GM21367 (cell line): ENCODE measurements at regions not wholly inside any gene's neighbourhood (a gene's known extent, or its start where the extent isn't known, plus 50 kb on each side); places are given as distances from the start of the nearest gene placed in this dataset.
"Not testable (repeated sequence)": the region's sequence is repeated elsewhere in the genome, so short reads cannot be mapped to it uniquely, and the experiment has no call there.

Source experiments
- ATAC-seq: cut with Tn5 transposase; IDR thresholded peaks from one replicate; pipeline ENCODE4 v1.9.1; 2021; ENCODE audit not compliant: unreplicated experiment

DNA sequence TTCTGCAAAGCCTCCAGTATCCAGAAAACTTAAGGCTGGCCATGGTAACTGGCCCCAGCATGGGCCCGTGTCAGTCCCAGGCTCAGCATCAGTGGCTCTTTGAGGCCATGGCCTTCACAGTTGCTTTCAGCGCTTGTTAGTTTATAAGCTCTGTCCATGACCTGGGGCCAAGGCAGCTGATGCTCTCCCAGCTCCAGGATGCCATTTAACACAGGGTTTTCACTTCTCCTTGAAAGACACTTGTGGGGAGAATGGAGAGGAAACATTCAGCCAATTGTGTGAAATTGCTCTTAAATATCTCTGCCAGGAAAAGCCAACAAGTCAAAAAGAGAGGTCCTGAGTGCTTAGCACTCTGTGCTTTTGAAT, 321.3 kb downstream of the FOXO1 start:
- no peak for ATAC-seq

DNA sequence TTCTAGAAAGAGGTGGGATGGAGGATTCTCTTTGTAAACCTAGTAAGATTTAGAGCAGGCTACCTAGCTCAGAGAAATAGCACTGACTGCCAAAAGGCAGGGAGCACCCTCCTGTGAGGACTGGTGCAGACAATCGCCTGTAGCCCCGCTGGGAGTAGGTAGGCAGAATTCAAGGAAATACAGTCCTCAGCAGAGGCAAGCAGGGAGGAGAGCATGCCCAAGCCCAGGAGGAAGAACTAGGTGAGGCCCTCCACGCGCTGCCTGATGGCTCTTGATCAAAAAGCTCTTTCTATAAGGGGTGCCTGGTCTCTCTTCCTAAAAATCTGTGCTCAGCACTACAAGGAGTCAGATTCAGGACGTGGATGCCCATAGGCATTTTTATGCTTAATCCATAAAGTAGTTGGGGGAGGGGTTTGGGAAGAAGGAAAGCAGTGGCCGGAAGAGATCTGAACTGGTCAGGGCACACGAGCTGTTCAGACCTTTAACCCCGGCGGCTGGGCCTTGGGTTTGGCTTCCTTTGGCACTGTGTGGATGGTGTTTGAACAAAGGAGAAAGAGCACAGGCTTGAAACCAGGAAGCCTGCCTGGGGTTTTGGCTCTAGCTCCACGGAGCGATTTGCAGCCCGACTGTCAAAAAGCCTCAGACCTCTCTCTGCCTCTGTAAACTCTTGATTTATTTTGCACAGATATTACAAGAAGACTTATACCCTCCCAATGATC, 320.6 kb downstream of the FOXO1 start:
- no peak for ATAC-seq

DNA sequence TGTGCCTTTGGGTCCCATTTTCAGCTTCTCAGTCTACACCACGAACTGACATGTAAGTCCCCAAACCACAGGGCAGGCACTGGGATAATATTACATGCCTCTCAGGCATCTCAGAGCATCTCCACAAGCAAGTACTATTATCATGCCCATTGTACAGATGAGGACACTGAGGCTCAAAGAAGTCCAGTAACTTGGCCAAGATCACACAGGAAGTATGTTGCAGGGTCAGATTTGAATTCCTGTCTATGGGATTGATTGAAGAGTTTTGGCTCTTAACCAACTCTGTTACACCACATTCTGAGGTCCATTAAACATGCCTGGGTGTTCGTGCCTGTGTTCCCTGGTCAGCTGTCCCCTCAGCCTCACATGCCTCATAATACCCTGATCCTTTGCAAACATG, 319.8 kb downstream of the FOXO1 start:
- ATAC-seq, result no peak

DNA sequence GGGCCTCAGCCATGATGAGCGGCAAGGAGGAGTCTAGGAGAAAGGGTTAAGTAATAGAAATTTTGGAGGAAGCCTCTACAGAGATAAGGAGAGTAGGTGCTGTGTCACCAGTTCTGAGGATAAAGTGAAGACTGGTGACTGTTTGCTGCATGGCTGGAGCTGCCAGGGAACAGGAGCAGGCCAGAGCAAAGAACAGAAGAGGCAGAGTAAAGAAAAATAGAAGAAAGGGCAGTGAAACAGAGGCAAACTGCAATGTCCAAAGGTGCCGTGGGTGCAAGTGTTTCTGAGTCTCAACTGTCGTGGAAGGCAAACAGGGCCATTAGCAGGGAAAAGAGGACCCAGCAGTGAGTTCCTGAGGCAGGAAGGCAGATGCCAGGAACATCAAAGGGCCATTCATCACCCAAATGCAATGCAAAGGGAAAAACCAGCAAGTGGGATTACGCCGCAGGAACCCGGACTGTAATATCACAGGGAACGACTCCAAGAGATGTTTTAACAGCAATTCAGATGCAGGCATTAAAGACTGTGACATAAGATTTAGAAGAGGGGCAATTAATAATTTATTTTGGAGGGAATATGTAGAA, 318.3 kb downstream of the FOXO1 start:
- ATAC-seq, result no peak

DNA sequence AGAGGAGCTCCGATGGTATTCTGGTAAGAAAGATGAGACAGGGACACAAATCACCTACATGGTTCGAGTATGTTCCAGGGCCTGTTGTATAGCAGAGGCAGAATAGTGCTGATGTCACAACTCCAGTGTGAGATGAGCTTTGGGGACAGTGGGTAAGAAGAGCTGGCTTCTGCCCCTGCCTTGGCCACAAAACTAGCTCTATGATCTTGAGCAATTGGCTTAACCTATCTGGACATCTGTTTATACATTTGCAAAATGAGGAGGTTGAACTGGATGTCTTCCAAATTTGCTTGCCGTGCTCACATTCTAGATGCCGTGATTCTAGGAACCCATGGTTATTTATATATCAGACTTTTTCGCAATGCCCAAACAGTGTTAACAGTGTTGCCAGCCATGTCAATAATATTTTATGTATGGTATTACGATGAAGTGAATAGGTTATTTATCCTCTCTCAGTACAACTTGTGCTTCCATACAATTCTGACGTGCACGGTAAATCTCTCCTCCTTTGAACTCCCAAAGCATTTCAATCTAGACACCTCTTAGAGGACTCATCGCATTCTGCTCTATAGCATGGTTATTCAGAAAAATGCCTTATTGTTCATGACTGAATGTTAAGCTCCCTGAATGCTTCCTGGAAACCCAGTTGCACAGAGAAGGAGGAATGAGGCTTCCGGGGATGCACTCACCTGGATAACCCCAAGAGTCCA, 316.0 kb downstream of the FOXO1 start:
- no peak for ATAC-seq

DNA sequence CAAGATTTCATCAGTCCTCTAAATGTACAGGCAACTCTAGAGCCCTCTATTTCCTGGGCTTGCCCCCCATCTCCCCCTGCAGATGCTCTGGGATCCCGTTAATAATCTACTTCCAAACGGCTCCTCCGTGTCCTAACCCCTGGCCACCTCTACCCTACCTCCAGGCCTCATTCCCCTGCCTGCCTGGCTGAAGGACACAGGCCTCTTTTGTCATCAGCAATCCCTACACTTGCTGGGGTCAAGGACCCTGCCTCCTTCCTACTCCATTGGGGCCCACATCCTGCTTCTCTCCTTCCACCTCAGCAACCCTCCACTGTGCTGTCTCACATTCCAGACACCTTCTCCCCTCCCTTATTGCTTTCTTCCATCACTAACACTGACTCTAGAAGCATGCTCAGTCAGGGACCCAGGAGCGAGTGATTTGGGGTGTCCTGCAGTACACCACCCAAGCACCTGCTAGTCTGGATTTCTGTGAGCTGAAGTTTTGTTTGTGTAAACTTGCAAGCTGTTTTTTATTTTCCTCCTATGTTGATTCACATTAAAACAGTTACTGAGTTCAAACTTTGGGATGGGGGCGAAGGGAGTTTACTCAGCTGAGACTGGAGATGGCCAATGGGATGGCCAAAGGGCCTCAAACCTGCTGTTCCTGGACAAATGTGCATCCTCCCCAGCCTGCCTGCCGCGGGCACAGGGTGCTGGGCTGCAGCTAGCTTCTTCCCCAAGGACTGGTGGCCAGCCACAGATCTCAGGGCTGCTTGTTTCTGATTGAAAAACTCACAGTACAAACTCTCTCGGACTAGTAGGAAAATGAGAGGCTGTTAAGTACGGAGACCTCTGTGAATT, 314.7 kb downstream of the FOXO1 start:
- no peak for ATAC-seq

DNA sequence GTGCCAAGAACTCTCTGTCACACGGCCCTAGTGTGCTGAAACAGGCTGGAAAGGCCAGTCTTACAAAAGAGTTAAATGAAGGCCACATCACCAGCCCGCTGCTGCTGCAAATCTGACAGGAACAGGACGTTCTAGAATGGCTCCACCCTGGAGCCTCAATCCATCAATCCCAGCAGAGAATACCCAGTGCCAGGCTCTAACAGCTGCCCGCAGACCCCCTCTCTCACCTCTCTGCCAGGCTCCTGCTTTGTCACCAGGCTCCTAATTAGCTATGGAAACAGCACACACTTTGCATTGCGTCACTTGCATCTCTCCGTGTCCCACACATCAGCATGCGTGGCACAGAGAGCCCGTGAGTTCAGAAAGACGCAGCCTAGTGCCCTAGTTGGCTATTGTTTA, 314.1 kb downstream of the FOXO1 start:
- no peak for ATAC-seq

DNA sequence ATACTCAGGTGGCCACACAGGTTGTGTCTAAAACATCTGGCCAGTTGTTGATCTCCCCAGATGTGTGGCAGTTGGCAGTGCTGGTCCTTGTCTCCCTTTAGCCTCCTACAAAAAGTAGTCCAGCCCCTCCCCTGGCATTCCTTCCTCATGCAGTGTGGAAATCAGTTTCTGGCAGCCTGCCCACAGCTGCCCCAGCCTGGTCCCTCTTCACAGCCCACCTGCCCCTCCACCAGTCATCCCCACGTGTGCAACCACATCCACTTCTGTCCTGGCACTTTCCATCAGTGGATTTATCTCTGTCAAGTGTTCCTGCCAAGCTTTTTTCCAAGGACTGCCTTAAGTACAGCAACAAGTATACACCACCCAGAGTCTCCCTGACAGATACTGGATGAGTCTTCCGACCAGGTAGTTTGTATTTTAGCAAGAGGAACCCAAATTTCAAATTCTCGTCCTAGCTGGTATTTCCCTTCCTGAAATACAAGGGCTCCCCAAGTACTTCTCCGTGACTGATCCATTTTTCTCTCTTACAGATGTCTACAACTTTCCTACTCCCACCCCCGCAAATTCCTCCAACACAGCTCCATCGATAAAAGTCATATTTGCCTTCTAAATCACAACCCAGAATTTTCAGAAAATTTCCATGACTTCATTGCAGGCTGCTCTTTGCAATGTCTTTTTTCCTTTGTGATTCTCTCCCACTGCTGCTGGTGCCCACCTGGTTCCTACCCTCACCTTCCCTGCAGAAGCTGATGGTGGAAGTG, 313.5 kb downstream of the FOXO1 start:
- no peak for ATAC-seq

DNA sequence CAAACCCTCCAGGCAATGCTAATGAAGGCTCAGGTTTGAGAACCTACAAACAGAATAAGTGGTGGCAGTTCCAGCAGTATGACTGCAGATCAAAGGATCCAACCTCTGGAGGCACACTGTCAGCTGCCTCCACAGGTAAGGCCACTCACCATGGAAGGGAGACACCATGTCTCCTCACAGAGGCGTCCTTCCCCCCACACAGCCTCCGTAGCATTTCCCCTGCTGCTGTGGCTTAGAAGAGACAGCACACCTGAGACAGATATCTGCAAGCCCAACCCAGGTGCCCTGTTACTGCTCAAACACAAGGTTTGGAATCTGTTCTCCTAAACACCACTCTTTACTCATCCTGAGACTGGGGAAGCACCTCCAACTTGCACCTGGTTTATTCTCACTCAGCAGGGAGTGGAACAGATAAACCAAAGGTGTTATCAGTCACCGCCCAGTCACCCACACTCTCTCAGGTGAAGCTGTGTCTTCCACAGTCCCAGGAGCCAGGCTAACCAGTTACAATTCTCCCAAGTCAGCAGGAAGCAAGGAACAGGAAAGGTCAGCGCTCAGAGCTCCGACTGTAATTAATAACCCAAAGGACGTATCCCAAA, 311.2 kb downstream of the FOXO1 start:
- ATAC-seq, result no peak

DNA sequence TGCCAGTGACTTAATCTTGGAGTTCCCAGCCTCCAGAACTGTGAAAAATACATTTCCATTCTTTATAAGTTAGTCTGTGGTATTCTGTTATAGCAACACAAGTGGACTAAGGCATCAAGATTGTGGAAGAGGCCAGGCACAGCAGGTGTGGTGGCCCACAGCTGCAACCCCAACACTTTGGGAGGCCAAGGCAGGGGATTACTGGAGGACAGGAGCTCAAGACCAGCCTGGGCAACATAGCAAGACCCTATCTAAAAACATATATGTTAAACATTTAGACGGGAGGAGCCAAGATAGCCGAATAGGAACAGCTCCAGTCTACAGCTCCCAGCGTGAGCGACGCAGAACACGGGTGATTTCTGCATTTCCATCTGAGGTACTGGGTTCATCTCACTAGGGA, 310.4 kb downstream of the FOXO1 start:
- no peak for ATAC-seq

DNA sequence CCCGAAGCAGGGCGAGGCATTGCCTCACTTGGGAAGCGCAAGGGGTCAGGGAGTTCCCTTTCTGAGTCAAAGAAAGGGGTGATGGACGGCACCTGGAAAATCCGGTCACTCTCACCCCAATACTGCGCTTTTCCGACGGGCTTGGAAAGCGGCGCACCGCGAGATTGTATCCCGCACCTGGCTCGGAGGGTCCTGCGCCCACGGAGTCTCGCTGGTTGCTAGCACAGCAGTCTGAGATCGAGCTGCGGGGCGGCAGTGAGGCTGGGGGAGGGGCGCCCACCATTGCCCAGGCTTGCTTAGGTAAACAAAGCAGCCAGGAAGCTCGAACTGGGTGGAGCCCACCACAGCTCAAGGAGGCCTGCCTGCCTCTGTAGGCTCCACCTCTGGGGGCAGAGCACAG, 310.0 kb downstream of the FOXO1 start:
- not testable (repeated sequence) for ATAC-seq

DNA sequence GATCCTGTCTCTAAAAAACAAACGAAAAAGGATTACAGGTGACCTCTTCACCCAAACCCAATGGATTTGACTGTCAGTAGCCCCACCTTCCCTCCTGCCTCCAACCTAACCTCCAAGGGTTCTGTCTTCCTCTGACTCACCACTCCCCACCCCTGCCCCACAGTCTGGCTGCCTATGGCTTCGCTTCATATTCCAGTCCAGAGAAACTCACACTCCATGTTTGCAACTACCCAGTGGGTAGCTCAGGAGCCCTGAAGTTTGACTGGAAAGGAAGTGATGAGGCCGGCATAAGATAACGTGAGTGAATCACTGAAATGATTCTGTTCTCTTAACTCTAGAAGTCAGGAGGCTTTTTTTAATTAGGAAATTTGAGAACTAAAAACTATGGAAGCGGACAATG, 303.9 kb downstream of the FOXO1 start:
- ATAC-seq, result no peak

DNA sequence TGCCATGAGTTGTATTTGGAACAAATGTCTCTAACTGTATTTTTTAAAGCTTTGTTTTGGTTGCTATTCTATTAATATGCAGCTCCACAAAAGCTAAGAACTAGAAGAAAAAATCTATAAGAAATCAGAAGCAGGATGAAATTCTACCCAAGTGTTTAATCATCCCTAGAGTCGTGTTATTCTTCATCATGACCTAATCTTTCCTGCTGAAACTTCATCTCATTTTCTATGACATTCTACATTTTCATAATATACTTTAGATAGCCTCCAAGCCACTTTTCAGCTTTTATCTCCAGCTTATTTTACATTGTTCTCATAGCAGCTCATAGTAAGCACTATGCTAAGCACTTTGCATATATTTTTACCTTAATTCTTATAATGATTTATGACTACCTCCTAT, 302.8 kb downstream of the FOXO1 start:
- ATAC-seq, result no peak

DNA sequence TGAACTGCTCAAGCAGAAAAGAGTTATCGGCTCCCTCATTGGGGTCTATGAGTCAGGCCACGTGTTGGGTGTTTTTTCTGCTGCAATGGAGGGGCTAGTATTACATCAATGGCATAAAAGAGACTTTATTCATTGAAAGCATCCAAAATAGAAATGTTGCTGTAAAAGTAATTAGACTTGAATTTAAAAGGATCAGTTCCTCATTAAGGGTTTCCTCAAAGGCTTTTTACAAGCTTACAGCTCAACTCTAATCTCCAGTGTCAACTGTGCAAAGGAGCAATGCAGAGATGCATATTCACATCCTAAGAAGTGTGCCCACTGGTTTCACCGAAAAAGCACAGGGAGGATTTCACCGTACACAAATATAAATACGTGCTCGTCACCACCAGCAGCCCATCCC, 300.3 kb downstream of the FOXO1 start:
- no peak for ATAC-seq

DNA sequence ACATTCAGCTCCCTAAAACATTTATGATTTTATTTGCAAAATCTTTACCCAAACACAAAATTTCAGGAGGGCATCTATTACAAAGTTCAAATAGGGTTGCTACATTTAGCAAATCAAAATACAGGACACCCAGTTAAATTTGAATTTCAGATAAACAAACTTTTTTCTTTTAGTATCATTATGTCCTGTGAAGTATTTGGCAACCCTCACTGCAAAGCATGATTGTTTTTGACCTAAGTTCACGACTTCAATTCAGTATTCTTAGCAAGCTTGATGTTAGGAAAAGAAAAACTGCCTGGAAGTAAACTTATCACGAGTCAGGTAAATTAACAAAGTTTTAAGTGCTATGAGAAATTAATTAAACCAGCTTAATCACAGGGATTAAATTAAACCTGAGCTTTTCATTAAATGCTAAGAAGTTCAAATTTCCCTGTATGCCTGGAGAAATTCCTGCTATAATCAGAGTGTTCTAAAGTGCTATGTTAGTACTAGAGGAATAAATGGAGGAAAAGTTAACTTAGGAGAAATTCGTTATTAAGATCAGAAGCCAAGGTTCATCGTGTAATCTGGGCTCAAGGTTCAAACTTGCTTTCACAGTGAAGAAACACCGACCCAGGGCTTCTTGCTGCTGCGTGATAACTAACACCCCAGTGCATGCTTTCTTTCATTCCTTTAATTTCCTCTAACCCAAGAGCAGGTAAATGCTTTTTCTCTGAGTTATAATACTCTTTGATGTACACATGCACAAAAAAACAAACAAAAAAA, 298.1 kb downstream of the FOXO1 start:
- ATAC-seq, result no peak

DNA sequence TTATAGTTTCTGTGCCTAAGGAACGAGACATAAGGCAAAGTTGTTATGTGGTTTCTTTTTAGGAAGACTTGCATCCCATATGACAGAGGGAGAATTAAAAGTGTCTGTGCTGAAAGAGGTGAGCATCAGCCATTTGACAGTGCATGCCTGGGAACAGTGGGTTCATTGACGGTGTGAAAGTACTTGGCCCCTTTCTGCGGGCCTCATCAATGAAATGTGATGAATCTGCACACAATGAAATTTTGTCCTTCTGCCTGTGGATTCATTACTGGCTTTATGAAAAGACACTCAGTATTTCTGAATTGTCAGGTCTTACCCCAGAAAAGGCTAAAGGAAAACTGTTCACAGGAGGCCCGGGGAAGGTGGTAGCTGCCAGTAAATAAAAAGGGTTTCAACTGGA, 295.8 kb downstream of the FOXO1 start:
- ATAC-seq, result no peak

DNA sequence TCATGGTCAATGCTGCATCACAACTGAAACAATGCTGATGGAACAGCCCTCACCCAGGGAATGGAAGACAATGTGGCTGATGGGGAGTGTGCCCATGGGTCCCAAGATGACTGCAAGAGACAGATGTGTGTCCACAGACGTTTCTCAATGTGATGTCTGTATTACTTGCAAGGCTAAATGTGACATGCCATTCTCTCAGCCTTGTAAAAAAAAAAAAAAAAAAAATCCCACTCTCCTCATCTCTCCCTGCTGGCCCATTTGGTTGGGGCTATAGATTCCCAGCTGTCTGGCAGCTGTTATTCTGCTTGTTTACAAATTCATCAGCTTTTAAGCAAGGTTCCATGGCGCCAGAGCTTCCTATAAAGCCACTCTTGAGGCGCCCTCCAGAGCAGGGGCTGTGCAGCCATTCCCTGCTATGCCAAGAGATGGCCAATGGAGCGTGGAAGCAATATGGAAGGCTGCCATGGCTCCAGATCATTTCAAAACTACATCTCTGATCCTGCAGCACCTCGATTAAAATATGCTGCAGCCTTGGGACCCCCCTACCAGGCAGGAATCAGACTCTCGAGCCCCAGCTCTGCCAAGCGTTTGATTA, 294.8 kb downstream of the FOXO1 start:
- ATAC-seq, result no peak

DNA sequence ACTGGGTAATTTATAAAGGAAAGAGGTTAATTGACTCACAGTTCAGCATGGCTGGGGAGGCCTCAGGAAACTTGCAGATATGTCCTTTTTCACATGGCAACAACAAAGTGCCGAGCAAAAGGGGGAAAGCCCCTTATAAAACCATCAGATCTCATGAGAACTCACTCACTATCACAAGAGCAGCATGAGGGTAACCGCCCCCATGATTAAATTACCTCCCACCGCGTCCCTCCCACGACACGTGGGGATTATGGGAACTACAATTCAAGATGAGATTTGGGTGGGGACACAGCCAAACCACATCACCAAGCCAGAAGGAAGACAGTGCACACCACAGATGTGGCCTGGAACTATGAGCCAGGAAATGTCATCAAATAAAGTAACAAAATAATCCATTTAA, 292.8 kb downstream of the FOXO1 start:
- ATAC-seq, result not testable (repeated sequence)

DNA sequence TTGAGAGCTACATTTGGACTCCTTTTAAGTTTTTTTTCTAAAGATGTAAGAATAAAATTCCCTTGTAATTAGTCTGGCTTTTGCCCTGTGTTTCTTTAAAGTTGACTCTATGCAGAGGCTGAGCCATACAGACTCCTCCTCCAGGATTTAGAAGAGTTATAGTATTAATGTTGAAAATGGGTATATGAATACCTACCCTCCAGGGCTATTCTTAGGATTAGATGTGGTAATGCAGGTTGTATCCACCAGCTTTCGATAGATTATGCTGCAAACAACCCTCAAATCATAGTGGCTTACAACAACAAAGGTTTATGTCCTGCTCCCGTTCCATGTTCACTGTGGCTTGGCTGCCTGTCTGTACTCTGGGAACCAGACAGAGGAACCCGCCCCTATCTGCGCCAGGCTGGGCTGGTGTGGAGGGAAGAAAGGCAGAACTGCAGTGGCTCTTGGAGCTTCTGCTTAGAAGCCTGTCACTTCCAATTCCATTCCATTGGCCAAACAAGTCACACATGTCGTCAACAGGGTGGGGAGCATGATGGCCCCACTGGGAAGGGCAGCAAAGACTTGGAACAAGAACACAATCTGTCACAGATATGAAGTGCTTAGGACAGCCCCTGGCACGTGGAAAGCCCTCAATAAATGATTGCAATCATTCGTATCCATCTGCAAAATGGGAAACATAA, 290.8 kb downstream of the FOXO1 start:
- ATAC-seq, result no peak
